Neutrophil (primary cell): ENCODE measurements at regions not wholly inside any gene's neighbourhood (a gene's known extent, or its start where the extent isn't known, plus 50 kb on each side); places are given as distances from the start of the nearest gene placed in this dataset.

ENCODE experiments used
- H3K27ac ChIP-seq: fragments of 200-600 bp; sonication (generic); 2 replicates; pipeline ENCODE4 v1.5.1; 2016; ENCODE audit warnings: mild to moderate bottlenecking, moderate library complexity
- H3K27me3 ChIP-seq: fragments of 200-600 bp; sonication (generic); 2 replicates; pipeline ENCODE4 v1.6.0; 2016; ENCODE audit warnings: mild to moderate bottlenecking
- H3K36me3 ChIP-seq: fragments of 200-600 bp; sonication (generic); 2 replicates; pipeline ENCODE4 v1.5.1; 2017
- H3K4me1 ChIP-seq, 2 experiments: fragments of 200-600 bp in 1 of 2; sonication (generic) in 1 of 2; 1 replicate in 1 of 2; 2 replicates in 1 of 2; pipeline versions ENCODE4 v1.5.1 to v1.6.1; 2013 to 2016; ENCODE audit warnings: low read depth in 1 of 2, low read length in 1 of 2, mild to moderate bottlenecking in 1 of 2, moderate library complexity in 1 of 2; ENCODE audit not compliant: control insufficient read depth in 1 of 2, insufficient read depth in 1 of 2
- H3K4me3 ChIP-seq, 2 experiments: fragments of 200-600 bp in 1 of 2; sonication (generic) in 1 of 2; 1 replicate in 1 of 2; 2 replicates in 1 of 2; pipeline ENCODE4 v1.5.1; 2013 to 2016; ENCODE audit warnings: low read depth in 1 of 2, low read length in 1 of 2, mild to moderate bottlenecking in 1 of 2, moderate library complexity in 1 of 2
- H3K9me3 ChIP-seq: fragments of 200-600 bp; sonication (generic); 2 replicates; pipeline ENCODE4 v1.5.1; 2016
- TF ChIP-seq, protein P1 (sequence below): fragments of 200-600 bp; sonication (generic); IDR thresholded peaks from 2 replicates; pipeline ENCODE4 v1.5.1; 2016; ENCODE audit warnings: antibody characterized with exemption

DNA sequence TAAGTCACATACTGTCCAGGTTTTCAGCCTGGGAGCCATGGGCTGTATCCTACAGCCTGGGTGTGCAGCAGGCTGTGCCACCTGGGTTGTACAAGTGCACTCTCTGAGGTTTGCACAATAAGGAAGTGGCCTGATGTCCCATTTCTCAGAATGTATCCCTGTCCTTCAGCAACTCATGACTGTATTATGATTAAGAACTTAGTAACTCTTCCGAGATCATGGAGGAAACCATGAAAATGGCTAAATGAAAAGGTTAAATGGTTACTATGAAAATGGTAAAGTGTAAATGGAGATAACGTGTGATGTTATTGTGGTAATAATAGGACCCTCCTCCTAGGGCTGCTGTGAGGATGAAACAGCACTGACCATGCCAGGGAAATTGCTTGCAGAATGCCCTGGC, 227.6 kb downstream of the ANKRD60 start:
- H3K27ac ChIP-seq, result no peak overlapping the region
- H3K9me3 ChIP-seq, result no peaks in the 10 kb centered on the region
- TF ChIP-seq, protein P1, sequence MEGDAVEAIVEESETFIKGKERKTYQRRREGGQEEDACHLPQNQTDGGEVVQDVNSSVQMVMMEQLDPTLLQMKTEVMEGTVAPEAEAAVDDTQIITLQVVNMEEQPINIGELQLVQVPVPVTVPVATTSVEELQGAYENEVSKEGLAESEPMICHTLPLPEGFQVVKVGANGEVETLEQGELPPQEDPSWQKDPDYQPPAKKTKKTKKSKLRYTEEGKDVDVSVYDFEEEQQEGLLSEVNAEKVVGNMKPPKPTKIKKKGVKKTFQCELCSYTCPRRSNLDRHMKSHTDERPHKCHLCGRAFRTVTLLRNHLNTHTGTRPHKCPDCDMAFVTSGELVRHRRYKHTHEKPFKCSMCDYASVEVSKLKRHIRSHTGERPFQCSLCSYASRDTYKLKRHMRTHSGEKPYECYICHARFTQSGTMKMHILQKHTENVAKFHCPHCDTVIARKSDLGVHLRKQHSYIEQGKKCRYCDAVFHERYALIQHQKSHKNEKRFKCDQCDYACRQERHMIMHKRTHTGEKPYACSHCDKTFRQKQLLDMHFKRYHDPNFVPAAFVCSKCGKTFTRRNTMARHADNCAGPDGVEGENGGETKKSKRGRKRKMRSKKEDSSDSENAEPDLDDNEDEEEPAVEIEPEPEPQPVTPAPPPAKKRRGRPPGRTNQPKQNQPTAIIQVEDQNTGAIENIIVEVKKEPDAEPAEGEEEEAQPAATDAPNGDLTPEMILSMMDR, result no peak
- peaks cover 27% of the 10 kb centered on the region for H3K27me3 ChIP-seq
- no peaks in the 10 kb centered on the region for H3K36me3 ChIP-seq
- H3K4me3 ChIP-seq, result no peak overlapping the region
- H3K4me1 ChIP-seq, result peaks cover 0 to 4% of the 10 kb centered on the region in 2 experiments

DNA sequence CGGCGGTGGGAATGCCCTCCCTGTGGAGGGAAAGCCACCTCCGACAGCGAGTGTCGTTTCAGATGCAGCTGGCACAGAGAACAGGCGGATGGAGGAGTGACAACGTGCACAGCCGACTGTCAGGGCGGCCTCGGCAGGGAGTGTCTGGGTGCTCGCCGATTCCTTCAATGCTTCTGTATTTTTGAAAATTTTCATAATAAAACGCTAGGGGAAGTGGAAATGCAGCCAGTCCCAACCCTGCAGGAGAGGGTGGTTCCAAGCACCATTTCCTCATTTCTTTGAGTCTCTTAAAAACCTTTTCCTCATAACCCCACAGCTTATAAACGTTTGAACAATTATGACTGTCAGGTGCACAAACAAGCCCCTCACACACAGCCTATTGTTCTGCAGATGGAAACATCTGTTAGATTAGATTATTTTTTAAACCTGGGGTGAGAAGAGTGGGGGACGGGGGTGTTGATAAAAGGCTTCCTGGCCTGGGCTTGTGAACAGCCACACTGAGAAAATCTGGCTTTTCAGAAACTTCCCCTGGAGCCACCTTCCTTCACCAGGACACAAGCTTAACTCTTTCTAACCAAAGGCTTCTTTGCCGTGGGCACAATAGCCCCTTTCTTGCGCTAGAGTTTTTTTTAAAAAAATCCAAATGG, 228.9 kb downstream of the ANKRD60 start:
- H3K4me3 ChIP-seq, result no peak overlapping the region
- H3K27me3 ChIP-seq, result peaks cover 27% of the 10 kb centered on the region
- TF ChIP-seq, protein P1, result no peak
- peaks cover 0 to 4% of the 10 kb centered on the region in 2 experiments for H3K4me1 ChIP-seq
- H3K36me3 ChIP-seq, result no peaks in the 10 kb centered on the region
- no peak overlapping the region for H3K27ac ChIP-seq
- H3K9me3 ChIP-seq, result no peaks in the 10 kb centered on the region

DNA sequence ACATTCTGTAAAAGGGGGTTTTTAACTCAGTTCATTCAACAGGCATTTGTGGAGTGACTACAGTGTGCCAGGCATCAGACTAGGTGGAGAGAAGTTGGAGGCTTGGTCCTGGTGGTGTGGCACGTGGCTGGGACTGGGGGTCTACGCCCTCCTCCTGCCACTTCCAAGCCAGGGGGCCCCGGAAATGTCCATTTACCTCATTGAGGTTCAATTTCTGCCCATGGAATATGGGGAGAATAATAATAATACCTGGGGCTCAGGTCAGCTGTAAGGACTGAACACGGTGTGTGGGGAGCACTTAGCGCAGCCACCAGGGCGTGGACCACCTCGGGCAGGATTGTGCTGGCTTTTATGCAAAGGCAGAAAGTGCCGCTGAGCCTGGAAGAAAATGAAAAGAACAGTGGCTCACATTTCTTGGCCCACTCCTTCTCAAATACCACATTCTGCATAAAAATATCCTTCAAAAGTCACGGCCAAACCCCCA, 229.4 kb downstream of the ANKRD60 start:
- TF ChIP-seq, protein P1, result no peak
- H3K9me3 ChIP-seq, result no peaks in the 10 kb centered on the region
- H3K4me3 ChIP-seq, result no peak overlapping the region
- no peaks in the 10 kb centered on the region for H3K36me3 ChIP-seq
- H3K4me1 ChIP-seq, result peaks cover 0 to 4% of the 10 kb centered on the region in 2 experiments
- no peak overlapping the region for H3K27ac ChIP-seq
- H3K27me3 ChIP-seq, result peaks cover 27% of the 10 kb centered on the region

- H3K4me1 ChIP-seq, result peaks cover 0 to 4% of the 10 kb centered on the region in 2 experiments
- H3K36me3 ChIP-seq, result no peaks in the 10 kb centered on the region
- no peaks in the 10 kb centered on the region for H3K9me3 ChIP-seq
- H3K27ac ChIP-seq, result no peak overlapping the region
- TF ChIP-seq, protein P1, result no peak
- no peak overlapping the region for H3K4me3 ChIP-seq
- H3K27me3 ChIP-seq, result peaks cover 27% of the 10 kb centered on the region
These were observed 230.2 kb downstream of the ANKRD60 start for GRCh38 chr20:57998276-57998675.

GRCh38 chr20:57996936-57997890, 231.2 kb downstream of the ANKRD60 start:
- TF ChIP-seq, protein P1, result no peak
- Histone ChIP-seq H3K36me3 (no peaks in the 10 kb centered on the region), H3K27ac (no peak overlapping the region), H3K4me1 (peaks cover 0 to 4% of the 10 kb centered on the region in 2 experiments), H3K27me3 (peaks cover 27% of the 10 kb centered on the region), H3K4me3 (no peak overlapping the region), H3K9me3 (no peaks in the 10 kb centered on the region)
